GM10248 (cell line): ENCODE measurements at regions not wholly inside any gene's neighbourhood (a gene's known extent, or its start where the extent isn't known, plus 50 kb on each side); places are given as distances from the start of the nearest gene placed in this dataset.

Experiments used
- CTCF ChIA-PET: fragments of 300-600 bp; sonication (Branson Sonifier 250); formaldehyde crosslinking; extraction: SDS; loops from one replicate; lab custom pipeline; 2021; ENCODE audit warnings: antibody characterized with exemption; lab: Yijun Ruan, JAX
- POLR2A ChIA-PET: fragments of 350-650 bp; sonication (Branson Sonifier 250); formaldehyde crosslinking; extraction: SDS; loops from one replicate; lab custom pipeline; 2020; ENCODE audit warnings: antibody characterized with exemption; lab: Yijun Ruan, JAX
- DNase-seq: peaks from one replicate; pipeline ENCODE4 v3.0.0; 2012; ENCODE audit errors: extremely low spot score
- TF ChIP-seq, protein P1 (sequence below): IDR thresholded peaks from 2 replicates; pipeline ENCODE4 v1.5.1; 2012; ENCODE audit warnings: mild to moderate bottlenecking, low read depth; ENCODE audit errors: extremely low read depth, missing control alignments, control extremely low read depth

DNA sequence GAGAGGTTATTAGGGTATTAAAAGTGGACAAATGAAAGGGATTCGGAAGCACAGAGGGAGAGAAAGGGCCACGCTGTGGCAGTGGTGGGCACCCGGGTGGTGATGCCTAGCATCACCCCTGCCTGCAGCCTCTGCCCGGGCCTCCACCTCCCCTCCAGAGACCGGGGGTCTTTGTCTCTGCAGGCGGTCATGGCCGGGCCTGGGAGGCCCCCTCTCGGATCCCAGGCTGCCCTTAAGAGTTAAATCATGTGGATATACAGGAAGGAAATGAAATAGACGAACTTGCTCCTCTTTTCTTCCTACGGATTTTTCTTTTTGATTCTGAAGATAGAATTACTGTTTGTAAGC, 319.6 kb downstream of the ZNF536 start:
- ChIA-PET POLR2A (no interaction called here), CTCF (no interaction called here)
- TF ChIP-seq, protein P1, sequence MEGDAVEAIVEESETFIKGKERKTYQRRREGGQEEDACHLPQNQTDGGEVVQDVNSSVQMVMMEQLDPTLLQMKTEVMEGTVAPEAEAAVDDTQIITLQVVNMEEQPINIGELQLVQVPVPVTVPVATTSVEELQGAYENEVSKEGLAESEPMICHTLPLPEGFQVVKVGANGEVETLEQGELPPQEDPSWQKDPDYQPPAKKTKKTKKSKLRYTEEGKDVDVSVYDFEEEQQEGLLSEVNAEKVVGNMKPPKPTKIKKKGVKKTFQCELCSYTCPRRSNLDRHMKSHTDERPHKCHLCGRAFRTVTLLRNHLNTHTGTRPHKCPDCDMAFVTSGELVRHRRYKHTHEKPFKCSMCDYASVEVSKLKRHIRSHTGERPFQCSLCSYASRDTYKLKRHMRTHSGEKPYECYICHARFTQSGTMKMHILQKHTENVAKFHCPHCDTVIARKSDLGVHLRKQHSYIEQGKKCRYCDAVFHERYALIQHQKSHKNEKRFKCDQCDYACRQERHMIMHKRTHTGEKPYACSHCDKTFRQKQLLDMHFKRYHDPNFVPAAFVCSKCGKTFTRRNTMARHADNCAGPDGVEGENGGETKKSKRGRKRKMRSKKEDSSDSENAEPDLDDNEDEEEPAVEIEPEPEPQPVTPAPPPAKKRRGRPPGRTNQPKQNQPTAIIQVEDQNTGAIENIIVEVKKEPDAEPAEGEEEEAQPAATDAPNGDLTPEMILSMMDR = no peak
- no peak for DNase-seq

DNA sequence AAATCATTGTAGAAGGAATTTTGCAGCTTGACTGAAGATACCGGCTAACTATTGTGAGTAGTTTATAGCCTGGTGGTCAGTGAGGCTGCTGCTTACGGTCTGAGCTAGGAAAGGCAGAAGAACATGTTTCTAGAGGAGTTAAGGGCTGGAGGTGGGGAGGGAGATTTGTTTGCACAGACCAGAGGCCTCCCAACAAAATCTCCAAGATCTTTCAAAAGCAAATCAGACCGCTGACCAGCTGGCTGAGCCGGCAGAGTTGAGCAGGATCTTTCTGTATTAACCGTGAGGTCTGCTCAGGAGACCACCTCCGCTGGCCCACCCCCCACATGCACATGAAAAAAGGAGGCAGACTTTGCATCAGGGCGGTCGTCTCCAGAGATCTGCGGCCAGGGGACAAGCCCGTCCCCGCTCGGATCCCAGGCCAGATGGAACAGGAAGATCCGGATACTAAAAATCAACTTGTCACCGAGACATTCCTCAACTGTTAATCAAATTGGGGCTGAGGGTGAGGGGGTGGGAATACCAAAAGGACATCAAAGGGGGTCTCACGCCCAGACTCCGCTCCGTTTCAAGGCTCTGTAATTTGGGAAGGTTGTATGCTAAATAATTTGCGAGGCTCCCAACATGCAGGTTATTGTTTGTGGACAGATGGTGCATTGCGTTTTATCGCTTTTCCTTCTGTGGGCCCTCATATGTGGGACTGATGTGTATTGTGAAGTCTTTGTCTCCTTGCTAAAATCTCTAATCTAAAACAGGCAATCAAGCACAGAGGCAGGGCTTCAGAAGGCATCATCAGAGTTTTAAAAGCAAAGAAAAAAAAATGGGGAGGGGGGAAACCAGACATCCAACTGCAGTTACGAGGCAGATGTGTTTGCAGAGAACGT, 319.0 kb downstream of the ZNF536 start:
- CTCF ChIA-PET = interaction anchor here (1.5 kb wide), 1 partner anchor 25 kb away, joined by 4 read pairs; no protein-coding TSS in a partner anchor
- DNase-seq = no peak
- POLR2A ChIA-PET = no interaction called here
- TF ChIP-seq, protein P1 = no peak

DNA sequence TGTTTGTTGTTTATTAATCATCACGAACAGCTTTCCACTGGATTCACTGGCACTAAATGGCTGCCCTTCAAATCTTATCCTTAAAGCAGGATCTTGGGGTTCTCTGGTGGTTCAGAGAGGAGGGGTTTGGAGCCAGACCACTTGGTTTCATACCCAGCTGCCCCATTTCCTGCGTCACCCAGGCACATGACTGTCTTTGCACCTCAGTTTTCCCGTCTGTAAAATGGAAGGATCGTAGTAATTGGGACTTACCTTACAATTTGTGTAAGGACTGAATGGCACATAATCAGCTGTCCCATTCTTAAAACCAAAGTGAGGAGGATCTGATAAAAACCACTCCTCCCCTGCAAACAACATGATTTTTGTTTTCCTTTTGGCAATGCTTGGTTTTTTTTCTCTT, 318.3 kb downstream of the ZNF536 start:
- ChIA-PET CTCF (interaction anchor here (1.5 kb wide), 1 partner anchor 24 kb away, joined by 4 read pairs; no protein-coding TSS in a partner anchor), POLR2A (no interaction called here)
- TF ChIP-seq, protein P1 = no peak
- DNase-seq = no peak

DNA sequence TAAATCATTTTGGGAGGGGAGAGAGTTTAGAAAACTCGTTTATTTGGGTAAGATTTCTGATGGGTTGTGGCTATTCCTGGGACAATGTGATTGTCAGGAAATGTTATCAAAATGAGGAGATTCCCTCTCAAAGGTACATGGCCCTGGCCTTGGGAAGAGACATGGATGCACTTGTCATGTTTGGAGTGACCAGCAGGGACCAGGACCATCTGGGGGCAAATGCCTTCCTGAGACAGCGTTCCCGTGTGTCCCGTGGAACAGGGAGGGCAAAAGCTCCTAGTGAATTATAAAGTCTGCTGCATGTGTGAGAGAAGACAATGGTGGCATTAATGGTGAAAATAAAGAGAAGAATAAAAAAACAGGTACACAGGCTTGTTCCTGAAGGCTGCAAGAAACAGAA, 317.3 kb downstream of the ZNF536 start:
- ChIA-PET POLR2A (no interaction called here), CTCF (interaction anchor here (1.5 kb wide), 1 partner anchor 23 kb away, joined by 4 read pairs; no protein-coding TSS in a partner anchor)
- TF ChIP-seq, protein P1 = no peak

DNA sequence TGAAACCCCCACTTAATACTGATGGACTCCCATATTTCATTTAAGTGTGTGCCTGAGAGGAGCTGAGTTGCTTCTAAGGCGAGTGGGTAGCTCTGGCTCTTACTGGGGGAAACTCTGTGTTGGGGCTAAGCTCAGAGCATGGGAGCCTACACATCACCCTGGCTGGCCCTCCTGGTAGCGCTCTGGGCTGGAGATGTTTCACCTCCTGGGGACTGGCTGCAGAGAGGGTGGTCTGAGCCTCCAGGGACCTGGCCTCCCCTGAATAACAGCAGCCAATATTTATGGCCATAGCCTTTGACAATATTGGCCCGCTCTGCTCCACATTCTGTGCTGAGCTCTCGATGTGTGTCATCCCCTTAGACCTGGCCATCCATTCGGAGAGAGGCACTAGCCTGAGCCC, 316.5 kb downstream of the ZNF536 start:
- ChIA-PET POLR2A (no interaction called here), CTCF (interaction anchor here (1.3 to 1.9 kb wide), 3 partner anchors 20 to 1881 kb away, joined by 4 to 11 read pairs (median 5); no protein-coding TSS in a partner anchor)
- TF ChIP-seq, protein P1 = no peak
- DNase-seq = no peak

More for the DNA sequence above, 317.3 kb downstream of the ZNF536 start:
- DNase-seq = no peak

DNA sequence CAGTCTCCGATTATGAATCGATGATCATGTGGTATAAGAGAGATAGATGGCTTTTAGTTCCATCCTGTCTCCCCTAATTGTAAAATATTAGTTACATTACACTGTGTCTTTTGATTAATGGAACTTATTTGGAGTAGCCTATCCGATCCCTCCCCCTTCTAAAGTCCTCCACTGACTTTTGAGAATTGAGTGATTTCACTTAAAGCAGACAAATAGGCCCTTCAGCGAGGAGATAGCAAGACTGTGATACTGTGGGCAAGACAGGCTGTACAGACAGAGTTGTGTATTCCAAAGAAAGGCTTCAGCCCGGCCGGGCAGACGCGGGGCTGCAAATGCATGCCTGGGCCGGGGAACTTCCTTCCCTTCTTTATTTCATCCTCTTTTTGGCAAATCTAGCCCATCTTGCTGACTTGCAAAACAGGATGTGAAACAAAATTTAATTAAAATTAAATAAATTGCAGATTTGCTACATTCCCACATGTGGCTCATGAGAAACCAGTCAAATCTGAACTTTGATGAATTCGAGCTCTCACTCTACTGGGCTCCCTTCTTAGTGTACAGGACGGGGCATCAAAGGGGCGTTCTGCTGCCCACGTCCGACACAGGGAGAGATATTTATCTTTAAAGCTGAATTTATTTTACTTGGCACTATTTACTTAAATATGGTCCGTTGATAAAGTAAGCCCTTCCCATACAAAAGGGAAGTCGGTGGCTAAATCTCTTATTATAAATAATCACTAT, 314.8 kb downstream of the ZNF536 start:
- CTCF ChIA-PET = interaction anchor here (1.3 to 1.9 kb wide), 3 partner anchors 18 to 1883 kb away, joined by 4 to 11 read pairs (median 5); no protein-coding TSS in a partner anchor
- no peak for DNase-seq
- TF ChIP-seq, protein P1 = no peak
- POLR2A ChIA-PET = no interaction called here
